NOMO-1 treated with DMSO at 0.1 percent for 48 hours (cell line): ENCODE measurements at regions not wholly inside any gene's neighbourhood (a gene's known extent, or its start where the extent isn't known, plus 50 kb on each side); places are given as distances from the start of the nearest gene placed in this dataset.
A peak's percentile ranks its signal among the peaks of the same experiment; 100 is the strongest.
"Not testable (repeated sequence)": the region's sequence is repeated elsewhere in the genome, so short reads cannot be mapped to it uniquely, and the experiment has no call there.

Experiments used
- DNase-seq: peaks from one replicate; lab custom pipeline; 2025; ENCODE audit not compliant: unreplicated experiment; lab: John Stamatoyannopoulos, UW

DNA sequence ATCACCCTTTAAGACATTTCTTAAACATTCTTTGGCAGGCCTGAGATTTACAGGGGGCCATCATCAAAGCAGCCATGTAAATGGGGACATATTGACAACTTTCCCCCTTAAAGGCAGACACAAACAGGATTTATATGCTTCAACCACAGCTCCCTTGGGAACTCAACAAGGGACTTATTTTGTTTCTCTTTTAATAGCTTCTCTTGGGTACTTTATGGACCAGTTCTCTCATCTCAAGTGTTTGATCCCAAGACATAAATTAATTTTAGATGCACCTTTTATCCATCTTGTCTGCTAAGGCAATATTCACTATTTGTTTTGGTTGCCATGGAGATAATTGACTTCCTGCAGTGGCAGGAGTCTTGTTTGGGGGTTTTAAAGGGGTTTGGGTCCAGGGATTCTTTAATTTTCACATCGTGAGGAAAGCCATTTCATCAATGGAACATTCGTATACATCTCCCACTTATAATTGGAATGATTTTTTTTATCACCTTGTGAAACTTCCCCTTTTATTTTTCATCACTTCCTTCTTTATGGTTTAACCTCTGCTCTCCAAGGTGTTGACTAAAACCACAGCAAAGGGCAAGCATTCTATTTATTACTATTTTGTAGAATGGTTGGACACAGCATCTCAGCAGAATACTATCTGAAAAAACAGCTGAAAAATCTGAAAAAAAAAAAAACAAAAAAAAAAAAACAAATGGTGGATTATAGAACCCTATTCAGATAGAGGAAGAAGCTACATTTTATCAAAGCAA lies 726.0 kb downstream of the DIAPH3 start:
- peak; percentile 84 for DNase-seq

DNA sequence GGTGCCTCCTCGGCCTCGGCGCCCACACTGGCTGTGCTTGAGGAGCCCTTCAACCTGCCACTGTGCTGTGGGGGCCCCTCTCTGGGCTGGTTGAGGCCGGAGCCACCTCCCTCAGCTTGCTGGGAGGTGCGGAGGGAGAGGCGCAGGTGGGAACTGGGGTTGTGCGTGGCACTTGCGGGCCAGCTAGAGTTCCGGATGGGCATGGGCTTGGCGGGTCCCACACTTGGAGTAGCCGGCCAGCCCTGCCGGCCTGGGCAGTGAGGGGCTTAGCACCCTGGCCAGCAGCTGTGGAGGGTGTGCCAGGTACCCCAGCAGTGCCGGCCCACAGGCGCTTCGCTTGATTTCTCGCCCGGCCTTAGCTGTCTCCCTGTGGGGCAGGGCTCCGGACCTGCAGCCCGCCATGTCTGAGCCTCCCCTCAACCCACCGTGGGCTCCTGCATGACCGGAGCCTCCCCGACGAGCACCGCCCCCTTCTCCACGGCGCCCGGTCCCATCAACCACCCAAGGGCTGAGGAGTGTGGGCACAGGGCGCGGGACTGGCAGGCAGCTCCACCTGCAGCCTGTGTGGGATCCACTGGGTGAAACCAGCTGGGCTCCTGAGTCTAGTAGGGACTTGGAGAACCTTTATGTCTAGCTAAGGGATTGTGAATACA lies 723.8 kb downstream of the DIAPH3 start:
- no peak for DNase-seq

DNA sequence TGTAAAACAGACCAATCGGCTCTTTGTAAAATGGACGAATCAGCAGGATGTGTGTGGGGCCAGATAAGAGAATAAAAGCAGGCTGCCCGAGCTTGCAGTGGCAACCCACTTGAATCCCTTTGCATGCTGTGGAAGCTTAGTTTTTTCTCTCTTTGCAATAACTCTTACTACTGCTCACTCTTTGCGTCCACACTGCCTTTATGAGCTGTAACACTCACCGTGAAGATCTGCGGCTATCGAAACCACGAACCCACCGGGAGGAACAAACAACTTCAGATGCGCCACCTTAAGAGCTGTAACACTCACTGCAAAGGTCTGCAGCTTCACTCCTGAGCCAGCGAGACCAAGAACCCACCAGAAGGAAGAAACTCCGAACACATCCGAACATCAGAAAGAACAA lies 722.7 kb downstream of the DIAPH3 start:
- DNase-seq, result not testable (repeated sequence)

DNA sequence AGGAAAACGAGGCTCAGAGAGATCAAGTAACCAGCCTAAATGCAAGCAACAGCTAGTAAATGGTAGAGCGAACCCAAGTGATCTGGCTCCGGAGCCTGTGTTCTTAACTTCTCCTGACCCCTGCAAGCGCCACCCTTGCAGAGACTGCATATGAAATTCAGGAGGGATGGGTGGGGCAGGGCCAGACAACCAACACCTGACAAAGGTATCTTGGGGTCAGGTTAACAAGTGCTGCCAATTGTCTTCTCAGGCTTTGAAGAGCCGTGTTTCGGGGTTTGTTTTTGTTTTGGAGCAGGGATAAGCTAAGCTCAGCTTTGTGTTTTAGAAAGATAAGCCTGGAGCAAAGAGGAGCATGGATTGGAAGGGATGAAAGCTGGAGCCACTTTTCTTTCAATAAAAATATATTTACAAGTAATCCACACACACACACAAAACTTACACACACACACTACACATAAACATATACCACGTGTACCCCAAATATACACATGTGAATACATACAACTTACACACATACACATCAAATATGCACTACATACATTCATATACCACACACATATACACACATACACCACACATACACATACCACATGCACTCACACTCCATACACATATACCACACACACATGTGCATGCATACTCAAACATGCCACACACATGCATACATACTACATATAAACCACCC lies 722.0 kb downstream of the DIAPH3 start:
- DNase-seq, result no peak

DNA sequence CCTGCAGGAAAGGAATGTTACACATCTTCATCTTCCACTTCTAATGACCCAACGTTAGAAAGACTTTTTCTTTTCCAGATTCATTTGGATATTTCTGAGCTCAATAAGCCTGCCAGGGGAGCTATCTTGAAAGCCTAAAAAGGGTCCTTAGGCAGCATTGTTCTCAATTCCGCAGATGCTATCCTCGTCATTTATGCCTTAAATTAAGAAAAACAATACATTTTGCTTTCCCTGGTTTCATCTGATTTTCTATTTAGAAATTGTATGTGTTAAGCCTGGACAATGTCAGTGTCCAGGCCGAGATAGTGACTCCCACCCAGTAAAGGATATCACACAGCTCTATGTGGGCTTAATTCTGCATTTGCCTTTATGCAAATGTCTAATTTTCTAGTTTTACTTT lies 721.3 kb downstream of the DIAPH3 start:
- DNase-seq, result no peak

DNA sequence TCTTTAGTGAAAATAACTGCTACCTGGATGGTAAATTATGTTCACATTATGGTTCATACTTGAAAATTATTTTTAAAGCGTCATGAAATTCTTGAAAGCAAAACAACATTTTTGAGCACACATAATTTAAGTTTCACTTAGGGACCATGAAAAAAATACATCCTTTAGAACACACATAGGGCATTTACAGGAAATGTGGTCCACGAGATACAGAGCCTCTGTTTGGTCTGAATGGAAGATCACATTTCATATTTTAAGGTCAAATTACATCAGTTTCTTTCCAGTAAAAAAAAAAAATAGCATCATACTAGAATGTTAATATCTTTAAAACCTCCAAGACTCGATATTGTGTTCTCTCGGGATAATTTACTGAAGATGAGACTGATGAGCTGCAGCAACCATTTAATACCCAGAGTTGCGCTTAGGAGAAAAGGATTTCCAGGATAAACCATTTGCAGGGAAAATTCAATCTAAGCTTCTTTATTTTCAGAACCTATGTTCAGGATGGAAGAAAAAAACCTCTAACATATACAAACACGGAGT lies 720.7 kb downstream of the DIAPH3 start:
- DNase-seq, result no peak

DNA sequence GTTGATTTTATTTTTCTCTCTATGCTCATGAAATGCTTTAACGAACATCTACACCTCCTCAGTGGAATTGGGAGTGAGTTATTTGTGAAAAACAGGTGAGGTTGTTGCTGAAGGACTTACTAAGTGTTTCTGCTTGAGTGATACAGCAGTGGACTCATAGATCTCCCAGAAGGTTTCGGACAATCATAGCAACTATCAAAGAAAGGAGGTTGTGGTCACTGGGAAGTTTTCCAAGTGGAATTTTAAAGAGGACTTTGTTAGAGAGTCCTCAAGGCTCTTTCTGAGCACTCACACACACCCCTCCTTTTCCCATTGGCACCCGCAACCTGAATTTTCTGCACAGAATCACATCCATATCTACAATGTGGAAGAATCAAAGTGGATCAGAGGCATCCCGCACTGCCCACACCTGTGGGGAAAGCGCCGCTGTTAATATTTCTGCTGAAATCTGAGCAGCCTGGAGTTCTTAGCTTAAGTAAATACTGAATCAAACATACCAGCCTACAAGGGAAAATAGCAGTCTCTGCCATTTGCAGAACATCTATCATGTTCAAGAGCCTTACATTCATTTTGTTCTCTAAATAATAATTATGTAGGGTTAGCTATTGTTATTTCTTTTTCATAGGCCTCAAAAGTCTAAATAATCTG lies 719.4 kb downstream of the DIAPH3 start:
- no peak for DNase-seq

DNA sequence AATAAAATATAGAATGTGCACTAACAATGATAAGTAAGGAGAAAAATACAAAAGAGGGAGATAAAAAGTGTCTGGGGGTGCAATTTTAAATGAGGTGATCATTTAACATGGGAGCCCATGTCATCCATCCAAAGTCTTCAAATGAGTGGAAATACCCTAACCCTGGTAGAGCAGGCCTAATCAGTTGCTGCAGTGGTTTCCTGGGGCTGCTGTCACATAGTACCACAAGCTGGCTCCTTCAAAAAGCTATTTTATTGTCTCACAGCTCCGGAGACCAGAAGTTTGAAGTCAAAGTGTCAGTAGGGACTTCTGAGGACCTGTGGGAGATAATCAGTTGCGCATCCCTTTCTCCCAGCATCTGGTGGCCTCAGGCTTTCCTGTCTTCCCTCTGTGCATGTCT lies 717.9 kb downstream of the DIAPH3 start:
- DNase-seq, result no peak

DNA sequence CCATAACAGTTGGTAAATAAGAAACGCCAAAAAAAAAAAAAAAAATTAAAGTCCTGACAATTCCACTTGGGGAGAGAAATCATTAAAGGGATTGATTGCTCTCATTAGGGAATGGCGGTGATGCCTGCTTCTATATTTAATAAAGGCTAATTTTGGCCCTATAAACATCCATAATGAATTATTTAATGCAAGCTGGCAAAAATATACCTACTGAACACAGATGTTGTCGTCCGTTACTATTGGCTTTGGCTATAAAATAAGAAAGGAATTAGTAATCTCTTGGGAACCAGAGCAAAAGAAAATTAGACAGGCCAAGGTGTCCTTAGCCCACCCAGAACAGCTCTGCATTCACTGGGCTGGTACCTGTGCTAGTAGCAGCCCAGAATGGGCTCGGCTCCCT lies 717.3 kb downstream of the DIAPH3 start:
- DNase-seq, result no peak

DNA sequence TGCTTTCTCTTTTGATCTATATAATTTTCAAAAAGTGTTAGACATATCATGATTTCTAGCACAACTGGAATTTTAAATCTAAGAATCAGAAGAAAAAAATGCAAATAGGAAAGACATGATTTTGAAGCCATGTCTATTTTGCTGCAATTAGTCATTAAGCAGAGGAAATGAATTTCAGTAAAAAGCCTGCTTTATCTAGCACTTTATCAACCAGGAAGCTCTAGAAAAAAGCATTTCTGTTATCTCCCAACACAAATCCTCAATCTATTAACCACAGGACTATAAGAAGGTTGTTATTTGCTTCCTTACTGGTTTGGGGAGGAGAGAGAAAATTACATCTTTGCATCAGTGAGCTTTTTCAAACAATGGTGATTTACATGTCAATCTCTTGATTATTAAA lies 716.7 kb downstream of the DIAPH3 start:
- no peak for DNase-seq

DNA sequence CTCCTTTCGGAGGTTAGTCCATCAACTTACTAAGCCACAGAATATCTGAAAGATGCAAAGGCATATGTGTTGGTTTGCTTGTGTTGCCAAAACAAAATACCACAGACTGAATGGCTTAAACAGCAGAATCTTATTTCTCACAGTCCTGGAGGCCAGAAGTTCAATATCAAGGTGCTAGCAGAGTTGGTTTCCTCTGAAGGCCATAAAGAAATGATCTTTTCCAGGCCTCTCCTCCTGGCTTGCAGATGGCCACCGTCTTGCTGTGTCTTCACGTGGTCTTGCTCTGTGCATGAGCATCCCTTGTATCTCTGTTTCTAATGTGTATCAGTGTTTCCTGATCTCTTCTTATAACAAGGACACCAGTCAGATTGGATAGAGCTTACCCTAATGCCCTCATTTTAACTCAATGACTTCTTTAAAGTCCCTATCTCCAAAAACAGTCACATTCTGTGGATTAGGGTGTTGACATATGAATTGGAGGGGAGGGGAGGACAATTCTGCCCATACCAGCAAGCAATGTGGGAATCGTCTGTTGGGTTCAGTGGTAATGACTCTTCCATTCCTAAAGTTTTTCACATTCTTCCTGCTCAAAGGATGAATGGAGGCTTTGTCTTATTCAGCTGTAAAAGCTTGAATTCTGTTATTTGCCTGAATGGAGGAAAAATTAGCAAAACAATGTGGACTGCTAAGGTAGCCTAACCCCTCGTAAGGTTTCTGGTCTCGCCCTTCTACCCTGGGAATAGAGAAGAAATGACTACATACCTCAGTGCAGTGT lies 715.7 kb downstream of the DIAPH3 start:
- DNase-seq, result no peak

DNA sequence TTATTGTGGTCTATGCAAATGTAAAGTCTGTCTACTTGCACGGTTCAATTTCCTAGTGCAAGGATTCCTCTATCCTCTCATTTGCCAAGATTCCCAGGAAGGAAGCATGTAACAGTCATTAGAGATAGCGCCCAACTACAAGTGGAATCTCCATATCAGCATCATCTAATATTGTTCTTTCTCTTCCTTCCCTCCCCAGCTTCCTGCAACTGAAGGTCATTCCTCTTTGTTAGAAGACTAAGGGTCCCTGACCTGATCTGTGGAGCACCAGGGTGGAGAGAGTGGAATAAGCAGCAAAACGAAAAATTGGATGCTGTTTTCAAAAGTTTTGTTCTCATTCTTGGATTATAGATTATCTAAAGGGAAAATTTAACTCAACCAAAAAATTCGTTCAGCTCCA lies 714.0 kb downstream of the DIAPH3 start:
- DNase-seq, result no peak

DNA sequence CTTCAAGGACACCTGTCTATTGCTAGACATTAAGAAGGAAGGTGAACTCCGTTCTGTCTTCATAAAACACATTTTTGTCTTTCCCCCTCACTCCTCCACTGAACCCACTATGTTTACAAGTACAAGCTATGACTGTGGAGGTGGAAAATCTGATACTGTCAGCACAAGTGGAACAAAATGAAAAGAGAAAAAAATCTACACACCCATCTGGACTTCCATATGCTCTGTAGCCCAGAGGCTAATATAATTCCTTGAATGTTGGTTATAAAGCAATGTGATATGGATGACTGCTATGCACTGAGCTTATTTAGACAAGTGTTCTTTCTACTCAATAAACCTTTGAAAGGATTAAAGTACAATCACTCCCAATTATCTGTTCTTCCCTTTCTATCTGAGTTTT lies 713.5 kb downstream of the DIAPH3 start:
- DNase-seq, result no peak

DNA sequence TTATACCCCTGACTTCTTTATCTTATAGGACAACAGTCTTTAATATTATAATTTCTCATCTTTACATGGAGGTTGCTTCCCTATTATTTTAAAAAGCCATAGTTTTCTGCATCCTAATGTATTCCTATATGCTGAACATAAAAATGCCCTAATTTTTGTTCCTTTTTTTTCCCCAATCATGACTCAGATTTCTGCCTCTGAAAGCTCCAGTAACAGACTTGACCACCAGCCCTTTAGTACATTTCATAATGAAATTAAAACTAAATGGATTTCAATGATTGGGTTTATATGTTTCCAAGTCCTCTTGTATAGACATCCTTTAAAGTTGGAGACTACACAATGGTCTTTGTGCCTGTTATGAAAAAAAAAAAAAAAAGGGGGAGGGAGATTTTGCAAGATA lies 712.5 kb downstream of the DIAPH3 start:
- peak; percentile 18 for DNase-seq

DNA sequence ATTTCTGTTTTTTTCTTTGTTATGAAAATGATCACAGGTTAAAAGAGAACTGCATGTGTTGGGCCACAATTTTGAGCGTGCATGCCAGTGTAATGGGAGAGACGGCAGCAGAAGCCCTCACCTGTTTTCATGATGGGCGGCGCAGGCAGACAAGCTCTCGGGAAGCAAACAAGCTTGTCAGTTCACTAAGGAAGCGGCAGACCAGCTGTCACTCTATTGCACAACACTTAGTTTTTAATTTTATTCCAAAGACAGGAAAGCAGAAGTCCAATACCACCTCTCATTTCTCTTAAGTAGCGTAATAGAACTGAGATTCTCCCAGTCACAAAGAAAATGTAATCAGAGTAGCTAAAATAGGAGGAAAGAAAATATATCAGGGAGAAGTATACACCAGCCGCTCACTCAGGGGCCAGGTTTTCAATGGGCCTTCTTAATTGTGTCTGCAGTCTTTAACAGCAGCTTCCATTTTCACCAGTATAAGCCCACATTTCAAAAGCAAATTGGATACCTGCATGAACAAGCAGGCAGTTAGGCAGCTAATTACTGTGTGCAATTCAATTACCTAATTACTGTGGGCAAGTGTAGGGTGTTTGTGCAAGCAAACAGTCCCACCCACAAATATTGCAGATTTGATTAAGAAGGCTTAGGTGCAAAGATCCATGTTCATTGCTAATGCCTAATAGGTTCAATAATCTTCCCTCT lies 711.4 kb downstream of the DIAPH3 start:
- DNase-seq, result peak; percentile 91

DNA sequence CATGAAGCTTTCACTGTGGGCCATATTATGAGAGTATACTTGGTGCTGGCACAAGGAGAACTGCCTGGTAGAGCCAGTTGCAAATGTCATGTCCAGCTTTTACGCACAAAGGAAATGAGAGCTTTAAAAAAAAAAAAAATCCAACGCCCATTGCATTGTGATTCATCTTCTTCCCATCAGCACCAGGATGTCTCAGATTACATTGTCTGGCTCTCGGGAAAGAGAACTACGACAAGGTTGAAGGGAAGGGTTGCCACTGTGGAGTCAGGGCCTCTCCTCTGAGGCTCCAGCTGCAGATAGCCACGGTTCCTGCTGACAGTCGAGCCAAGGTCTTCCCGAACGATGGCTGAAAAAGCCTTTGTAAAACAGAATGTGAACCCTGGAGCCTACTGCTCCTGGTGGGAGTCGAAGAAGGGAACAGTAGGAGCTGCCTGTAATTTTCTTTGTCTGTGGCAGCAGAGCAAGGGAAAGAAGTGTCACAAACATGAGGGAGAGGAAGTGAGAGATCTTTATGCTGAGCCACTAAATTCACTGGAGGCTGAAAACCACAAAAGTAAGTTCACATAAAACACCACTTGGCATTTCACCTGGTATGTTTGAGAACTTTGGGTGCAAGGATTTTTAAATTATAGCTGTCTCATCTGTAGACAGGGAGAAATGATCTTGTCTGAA lies 704.7 kb downstream of the DIAPH3 start:
- peak; percentile 66 for DNase-seq

DNA sequence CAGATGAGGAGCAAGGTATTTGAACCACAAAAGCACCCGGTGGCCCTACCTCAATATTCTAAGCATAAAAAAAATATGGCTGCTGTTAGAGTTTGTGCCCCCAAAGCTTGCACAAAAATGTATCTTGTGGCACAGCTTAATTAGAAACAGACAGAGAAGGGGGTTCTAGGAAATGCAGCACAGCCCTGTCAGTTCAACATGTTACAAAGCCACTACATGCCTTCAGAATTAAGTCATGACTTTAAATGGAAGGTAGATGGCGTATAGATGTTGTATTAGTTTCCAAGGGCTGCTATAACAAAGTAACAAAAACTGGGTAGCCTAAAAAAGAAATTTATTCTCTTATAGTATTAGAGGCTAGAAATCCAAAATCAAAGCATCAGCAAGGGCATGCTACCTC lies 703.8 kb downstream of the DIAPH3 start:
- DNase-seq, result no peak

DNA sequence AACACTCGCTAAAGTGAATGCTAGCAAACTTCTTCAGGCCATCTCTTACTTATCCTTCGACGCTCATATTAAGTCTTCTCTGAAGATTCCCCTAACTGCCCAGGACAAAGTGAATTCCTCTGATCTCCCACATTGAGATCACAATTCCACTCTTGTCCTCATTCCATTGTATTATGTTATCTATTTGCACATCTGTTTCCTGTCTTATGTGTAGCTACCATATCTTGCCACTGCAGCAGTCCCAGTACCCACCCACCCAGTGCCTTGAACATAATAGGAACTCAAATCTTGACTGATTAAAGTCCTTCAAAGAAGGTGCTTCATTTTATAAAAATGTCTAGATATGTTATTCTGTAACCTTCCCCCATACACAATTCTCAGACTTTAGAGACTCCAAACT lies 702.3 kb downstream of the DIAPH3 start:
- DNase-seq, result no peak

DNA sequence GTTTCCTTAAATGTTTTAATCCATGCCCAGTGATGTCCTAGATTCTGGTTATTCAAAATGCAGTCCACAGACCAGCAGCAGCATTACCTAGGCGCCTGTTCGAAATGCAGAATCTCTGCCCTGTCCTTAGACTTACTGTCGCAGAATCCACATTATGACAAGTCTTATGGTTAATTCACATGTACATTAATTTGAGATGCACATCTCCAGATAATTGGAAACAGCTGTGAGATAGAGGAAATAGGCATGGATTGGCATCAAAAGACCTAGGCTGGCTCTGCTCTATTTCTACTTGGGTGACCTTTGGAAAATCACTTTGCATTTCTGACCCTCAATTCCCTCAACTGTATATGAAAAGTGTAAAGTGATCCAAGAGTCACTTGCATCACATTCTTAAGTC lies 700.7 kb downstream of the DIAPH3 start:
- DNase-seq, result no peak

DNA sequence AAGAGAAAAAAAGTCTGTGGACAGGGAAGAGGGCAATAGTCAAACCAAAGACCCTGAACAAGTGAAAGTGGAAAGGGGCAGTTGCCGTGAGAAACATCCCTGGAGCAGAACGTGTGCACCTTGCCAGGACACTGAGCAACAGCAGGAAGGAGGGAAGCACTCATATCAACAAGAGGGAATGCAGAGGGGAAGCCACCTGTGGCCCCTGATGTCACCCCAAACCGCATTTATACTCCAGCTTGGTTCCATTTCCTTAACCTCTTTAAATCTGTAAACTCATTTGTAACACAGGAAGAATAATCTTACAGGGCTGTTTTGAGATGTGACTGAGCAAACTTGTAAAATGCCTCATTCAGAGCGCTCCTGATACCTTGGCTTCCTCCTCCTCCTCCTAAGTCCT lies 698.8 kb downstream of the DIAPH3 start:
- no peak for DNase-seq
